ENCODE measurements at regions not wholly inside any gene's neighbourhood (a gene's known extent, or its start where the extent isn't known, plus 50 kb on each side); places are given as distances from the start of the nearest gene placed in this dataset.

- H3K27ac ChIP-seq (ENCODE audit: low read depth, low read length) = no peak overlapping the region
- BruUV-seq (replicated peaks) = no TSS peak
Measured at GRCh38 chr4:180106122-180106521, 2137.1 kb upstream of the TENM3 start.

DNA sequence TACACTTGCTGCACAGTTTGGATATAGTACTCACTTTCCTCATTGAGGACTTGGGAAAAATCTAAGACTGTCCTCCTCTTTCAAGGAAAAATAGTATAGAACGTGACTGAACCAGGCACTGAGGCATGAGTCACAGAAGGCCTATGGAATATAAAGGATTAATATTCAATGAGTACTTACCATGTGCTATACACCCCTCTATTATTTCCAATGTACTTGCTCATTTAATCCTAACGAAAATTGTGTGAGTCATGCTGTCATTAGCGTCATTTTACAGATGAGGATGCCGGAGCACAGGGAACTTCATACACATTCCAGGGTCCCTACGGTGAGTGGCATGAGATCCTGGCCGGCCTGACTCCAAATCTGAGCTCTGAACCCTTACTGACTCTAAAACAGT lies 2136.2 kb upstream of the TENM3 start:
- CTCF ChIA-PET = no interaction called here
- H4K20me1 ChIP-seq (ENCODE audit: insufficient read depth) = no peaks in the 10 kb centered on the region
- ATAC-seq (no peak), DNase-seq (ENCODE audit: low read depth, low spot score) (no peak)
- RAD21 ChIA-PET (ENCODE audit: low non-redundant PET in 1 of 2, low total read pairs in 2 of 2, uncharacterized antibody in 2 of 2, unreplicated experiment in 2 of 2) = no interaction called here
- no peaks in the 10 kb centered on the region for H3K36me3 ChIP-seq (ENCODE audit: control insufficient read depth in 1 of 2, insufficient read depth in 2 of 2, low read length in 2 of 2)
- POLR2A ChIA-PET = no interaction called here
- H3K27me3 ChIP-seq (ENCODE audit: insufficient read depth, low read length) = no peaks in the 10 kb centered on the region
- H3K79me2 ChIP-seq (ENCODE audit: insufficient read depth, low read length) = no peaks in the 10 kb centered on the region
- H3K9me2 ChIP-seq (ENCODE audit: insufficient read depth) = no peaks in the 10 kb centered on the region
- no peak overlapping the region for H3K27ac ChIP-seq (ENCODE audit: low read depth, low read length)
- no peaks in the 10 kb centered on the region for H3K9me3 ChIP-seq (ENCODE audit: control insufficient read depth in 1 of 2, insufficient read depth in 1 of 2, low read depth in 1 of 2, low read length in 2 of 2)
- H2AFZ ChIP-seq (ENCODE audit: low read depth, low read length, poor library complexity, severe bottlenecking) = no peak overlapping the region
- H3K9ac ChIP-seq (ENCODE audit: low read length) = no peak overlapping the region
- H3K4me2 ChIP-seq (ENCODE audit: low read length) = no peak overlapping the region
- intact Hi-C loops (cut with micrococcal nuclease) = no loop called here
- H3K4me3 ChIP-seq (replicated peaks in 1 of 2; ENCODE audit: low read depth in 1 of 2, low read length in 2 of 2) = no peak overlapping the region
- H3K4me1 ChIP-seq (ENCODE audit: control insufficient read depth in 1 of 2, insufficient read depth in 2 of 2, low read length in 2 of 2) = no peaks in the 10 kb centered on the region
- BruUV-seq (replicated peaks) = no TSS peak
- no peak for TF ChIP-seq EGR1 (IDR thresholded peaks at IDR 0.05; ENCODE audit: low read depth)
- TF ChIP-seq ZFX (IDR thresholded peaks at IDR 0.05) = no peak
- TF ChIP-seq EZH2 (IDR thresholded peaks at IDR 0.05) = no peak
- no peak for TF ChIP-seq CBX3 (IDR thresholded peaks at IDR 0.05; ENCODE audit: low read depth)
- TF ChIP-seq SP1 (IDR thresholded peaks at IDR 0.05; ENCODE audit: low read depth) = no peak
- no peak for TF ChIP-seq TCF7L2 (IDR thresholded peaks at IDR 0.05; ENCODE audit: borderline replicate concordance, extremely low read depth, insufficient read depth, insufficient read length)
- no peak for TF ChIP-seq POLR2A (IDR thresholded peaks at IDR 0.05; ENCODE audit: borderline replicate concordance, extremely low read depth, insufficient read depth, insufficient read length)
- TF ChIP-seq, protein P1, sequence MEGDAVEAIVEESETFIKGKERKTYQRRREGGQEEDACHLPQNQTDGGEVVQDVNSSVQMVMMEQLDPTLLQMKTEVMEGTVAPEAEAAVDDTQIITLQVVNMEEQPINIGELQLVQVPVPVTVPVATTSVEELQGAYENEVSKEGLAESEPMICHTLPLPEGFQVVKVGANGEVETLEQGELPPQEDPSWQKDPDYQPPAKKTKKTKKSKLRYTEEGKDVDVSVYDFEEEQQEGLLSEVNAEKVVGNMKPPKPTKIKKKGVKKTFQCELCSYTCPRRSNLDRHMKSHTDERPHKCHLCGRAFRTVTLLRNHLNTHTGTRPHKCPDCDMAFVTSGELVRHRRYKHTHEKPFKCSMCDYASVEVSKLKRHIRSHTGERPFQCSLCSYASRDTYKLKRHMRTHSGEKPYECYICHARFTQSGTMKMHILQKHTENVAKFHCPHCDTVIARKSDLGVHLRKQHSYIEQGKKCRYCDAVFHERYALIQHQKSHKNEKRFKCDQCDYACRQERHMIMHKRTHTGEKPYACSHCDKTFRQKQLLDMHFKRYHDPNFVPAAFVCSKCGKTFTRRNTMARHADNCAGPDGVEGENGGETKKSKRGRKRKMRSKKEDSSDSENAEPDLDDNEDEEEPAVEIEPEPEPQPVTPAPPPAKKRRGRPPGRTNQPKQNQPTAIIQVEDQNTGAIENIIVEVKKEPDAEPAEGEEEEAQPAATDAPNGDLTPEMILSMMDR (IDR thresholded peaks at IDR 0.05 in 2 of 3, conservative IDR thresholded peaks at IDR 0.05 in 1 of 3; ENCODE audit: borderline replicate concordance in 1 of 3, insufficient read depth in 1 of 3, low read depth in 2 of 3, low read length in 2 of 3) = no peak
- no peak for TF ChIP-seq FOSL1 (IDR thresholded peaks at IDR 0.05; ENCODE audit: low read depth)
- TF ChIP-seq ZNF274 (IDR thresholded peaks at IDR 0.05; ENCODE audit: low read depth, low read length) = no peak
- no peak for TF ChIP-seq SIN3A (IDR thresholded peaks at IDR 0.05; ENCODE audit: low read depth)

More at GRCh38 chr4:180106122-180106521, 2137.1 kb upstream of the TENM3 start:
- no peak overlapping the region for H2AFZ ChIP-seq (ENCODE audit: low read depth, low read length, poor library complexity, severe bottlenecking)
- intact Hi-C loops (cut with micrococcal nuclease) = no loop called here
- H3K79me2 ChIP-seq (ENCODE audit: insufficient read depth, low read length) = no peaks in the 10 kb centered on the region
- H3K4me3 ChIP-seq (replicated peaks in 1 of 2; ENCODE audit: low read depth in 1 of 2, low read length in 2 of 2) = no peak overlapping the region
- H4K20me1 ChIP-seq (ENCODE audit: insufficient read depth) = no peaks in the 10 kb centered on the region
- ATAC-seq = no peak
- H3K9me3 ChIP-seq (ENCODE audit: control insufficient read depth in 1 of 2, insufficient read depth in 1 of 2, low read depth in 1 of 2, low read length in 2 of 2) = no peaks in the 10 kb centered on the region
- ChIA-PET CTCF (no interaction called here), POLR2A (no interaction called here), RAD21 (ENCODE audit: low non-redundant PET in 1 of 2, low total read pairs in 2 of 2, uncharacterized antibody in 2 of 2, unreplicated experiment in 2 of 2) (no interaction called here)
- H3K4me1 ChIP-seq (ENCODE audit: control insufficient read depth in 1 of 2, insufficient read depth in 2 of 2, low read length in 2 of 2) = no peaks in the 10 kb centered on the region
- H3K9me2 ChIP-seq (ENCODE audit: insufficient read depth) = no peaks in the 10 kb centered on the region
- no peaks in the 10 kb centered on the region for H3K27me3 ChIP-seq (ENCODE audit: insufficient read depth, low read length)
- H3K9ac ChIP-seq (ENCODE audit: low read length) = no peak overlapping the region
- no peaks in the 10 kb centered on the region for H3K36me3 ChIP-seq (ENCODE audit: control insufficient read depth in 1 of 2, insufficient read depth in 2 of 2, low read length in 2 of 2)
- DNase-seq (ENCODE audit: low read depth, low spot score) = no peak
- no peak overlapping the region for H3K4me2 ChIP-seq (ENCODE audit: low read length)
- TF ChIP-seq RAD21 (IDR thresholded peaks at IDR 0.05; ENCODE audit: low read depth) (no peak), POLR2A (IDR thresholded peaks at IDR 0.05; ENCODE audit: borderline replicate concordance, extremely low read depth, insufficient read depth, insufficient read length) (no peak), ZFX (IDR thresholded peaks at IDR 0.05) (no peak), EGR1 (IDR thresholded peaks at IDR 0.05; ENCODE audit: low read depth) (no peak), CEBPB (IDR thresholded peaks at IDR 0.05; ENCODE audit: low read depth) (no peak)
- TF ChIP-seq, protein P2, sequence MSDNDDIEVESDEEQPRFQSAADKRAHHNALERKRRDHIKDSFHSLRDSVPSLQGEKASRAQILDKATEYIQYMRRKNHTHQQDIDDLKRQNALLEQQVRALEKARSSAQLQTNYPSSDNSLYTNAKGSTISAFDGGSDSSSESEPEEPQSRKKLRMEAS (IDR thresholded peaks at IDR 0.05) = no peak

All from HCT116 (cell line).